ENCODE measurements at regions not wholly inside any gene's neighbourhood (a gene's known extent, or its start where the extent isn't known, plus 50 kb on each side); places are given as distances from the start of the nearest gene placed in this dataset.

GRCh38 chr7:84746353-84746752 is 440.5 kb downstream of the SEMA3D start:
- in situ Hi-C loops (cut with HindIII; ENCODE audit: low pct_unique_long_range_greater_than_20kb, low sequenced_read_pairs) (no loop called here), intact Hi-C loops (cut with micrococcal nuclease; ENCODE audit: unreplicated experiment) (no loop called here)
- POLR2A ChIA-PET = no interaction called here
- ATAC-seq (no peak), DNase-seq (ENCODE audit: low read depth, low spot score) (no peak)
- Histone ChIP-seq H3K4me1 (ENCODE audit: control insufficient read depth, insufficient read depth, low read length) (no peaks in the 10 kb centered on the region), H3K27ac (ENCODE audit: low read length) (no peak overlapping the region), H3K4me3 (ENCODE audit: low read depth in 2 of 2, low read length in 2 of 2) (no peak overlapping the region), H3K9me3 (ENCODE audit: control insufficient read depth, insufficient read depth, low read depth, low read length) (no peaks in the 10 kb centered on the region), H3K27me3 (ENCODE audit: control insufficient read depth, insufficient read depth, low read length) (no peaks in the 10 kb centered on the region), H3K36me3 (ENCODE audit: control insufficient read depth, insufficient read depth, low read length) (no peaks in the 10 kb centered on the region)
- no peak for TF ChIP-seq TCF7L2 (IDR thresholded peaks at IDR 0.05; ENCODE audit: low read depth, low read length)
- no peak for TF ChIP-seq REST (IDR thresholded peaks at IDR 0.05; ENCODE audit: insufficient read depth in 1 of 2, low read depth in 2 of 2, low read length in 1 of 2)
- no peak for TF ChIP-seq POLR2AphosphoS5 (IDR thresholded peaks at IDR 0.05; ENCODE audit: low read depth, low read length)
- TF ChIP-seq CTCF (IDR thresholded peaks at IDR 0.05) = no peak
- TF ChIP-seq SIN3A (IDR thresholded peaks at IDR 0.05; ENCODE audit: borderline replicate concordance, insufficient read depth, low read depth, low read length) = no peak
- CTCF ChIA-PET = no interaction called here
- BruUV-seq (replicated peaks) = no TSS peak

- ChIA-PET CTCF (no interaction called here), POLR2A (no interaction called here)
- ATAC-seq = no peak
- Histone ChIP-seq H3K27ac (ENCODE audit: low read length) (no peak overlapping the region), H3K4me3 (ENCODE audit: low read depth in 2 of 2, low read length in 2 of 2) (no peak overlapping the region), H3K27me3 (ENCODE audit: control insufficient read depth, insufficient read depth, low read length) (no peaks in the 10 kb centered on the region), H3K36me3 (ENCODE audit: control insufficient read depth, insufficient read depth, low read length) (no peaks in the 10 kb centered on the region), H3K4me1 (ENCODE audit: control insufficient read depth, insufficient read depth, low read length) (no peaks in the 10 kb centered on the region), H3K9me3 (ENCODE audit: control insufficient read depth, insufficient read depth, low read depth, low read length) (no peaks in the 10 kb centered on the region)
- no peak for DNase-seq (ENCODE audit: low read depth, low spot score)
- in situ Hi-C loops (cut with HindIII; ENCODE audit: low pct_unique_long_range_greater_than_20kb, low sequenced_read_pairs) = no loop called here
- BruUV-seq (replicated peaks) = no TSS peak
- TF ChIP-seq POLR2AphosphoS5 (IDR thresholded peaks at IDR 0.05; ENCODE audit: low read depth, low read length) (no peak), SIN3A (IDR thresholded peaks at IDR 0.05; ENCODE audit: borderline replicate concordance, insufficient read depth, low read depth, low read length) (no peak), CTCF (IDR thresholded peaks at IDR 0.05) (no peak), TCF7L2 (IDR thresholded peaks at IDR 0.05; ENCODE audit: low read depth, low read length) (no peak)
- intact Hi-C loops (cut with micrococcal nuclease; ENCODE audit: unreplicated experiment) = no loop called here
Measured at GRCh38 chr7:84744385-84744784, 442.5 kb downstream of the SEMA3D start.
